Stomach (tissue), 8 donors: ENCODE measurements at regions not wholly inside any gene's neighbourhood (a gene's known extent, or its start where the extent isn't known, plus 50 kb on each side); places are given as distances from the start of the nearest gene placed in this dataset.

ENCODE experiments used
- DNase-seq, 2 donors: peaks; one replicate each; pipeline versions ENCODE4 v3.0.0 to v3.0.0-alpha.2; 2013 to 2019
- H3K27ac ChIP-seq, 5 donors: fragments of 200-600 bp in 4 of 5; sonication (generic) in 4 of 5; one replicate each; pipeline ENCODE4 v1.5.1; 2013 to 2019; ENCODE audit warnings: mild to moderate bottlenecking in 1 of 5, moderate library complexity in 1 of 5
- H3K27me3 ChIP-seq, 3 donors: fragments of 200-600 bp; sonication (generic); one replicate each; pipeline ENCODE4 v1.5.1; 2017 to 2019; ENCODE audit warnings: mixed run types in 1 of 3
- H3K36me3 ChIP-seq, 4 donors: fragments of 200-600 bp; sonication (generic); 1 replicate in 3 of 4; 2 replicates in 1 of 4; pipeline ENCODE4 v1.5.1; 2016 to 2019
- H3K4me1 ChIP-seq, 4 donors: fragments of 200-600 bp; sonication (generic); one replicate each; pipeline ENCODE4 v1.5.1; 2016 to 2019
- H3K4me3 ChIP-seq, 4 donors: fragments of 200-600 bp; sonication (generic) in 3 of 4; one replicate each; pipeline ENCODE4 v1.5.1; 2016 to 2019; ENCODE audit warnings: mild to moderate bottlenecking in 1 of 4
- H3K9me3 ChIP-seq, 4 donors: fragments of 200-600 bp; sonication (generic); one replicate each; pipeline ENCODE4 v1.5.1; 2016 to 2019
- EP300 ChIP-seq: sonication (generic); formaldehyde crosslinking; IDR thresholded peaks from one replicate; pipeline ENCODE4 v1.6.1; 2017; ENCODE audit warnings: antibody characterized with exemption
- POLR2A ChIP-seq, 4 donors: fragments of 450-650 bp; IDR thresholded peaks; one replicate each; pipeline ENCODE4 v1.6.1; 2016; ENCODE audit warnings: antibody characterized with exemption in 4 of 4, control low read depth in 2 of 4, mild to moderate bottlenecking in 1 of 4, moderate library complexity in 1 of 4
- POLR2AphosphoS5 ChIP-seq, 3 donors: sonication (generic); formaldehyde crosslinking; IDR thresholded peaks; one replicate each; pipeline ENCODE4 v1.6.1; 2016; ENCODE audit warnings: antibody characterized with exemption in 3 of 3
- WGBS, 5 donors: extraction: QIAGEN DNeasy Blood & Tissue Kit in 3 of 5; methylation state at CpG; one replicate each; pipeline versions ENCODE4 v1.1.5 to v1.1.7; 2013 to 2018; 5-methylcytosine and 5-hydroxymethylcytosine counted together
- intact Hi-C: fragments of 100-400 bp; cut with DNase I; formaldehyde crosslinking; loops from one replicate; pipeline ENCODE4 v1.15.1; 2023; ENCODE audit warnings: low total_unique reads
- TF ChIP-seq, protein P1 (sequence below), 7 experiments: fragments of 450-650 bp in 4 of 7; fragments of 200-600 bp in 3 of 7; sonication (generic) in 3 of 7; IDR thresholded peaks; one replicate each; pipeline ENCODE4 v1.5.1; 2016 to 2019; ENCODE audit warnings: antibody characterized with exemption in 7 of 7, control low read depth in 2 of 7, mild to moderate bottlenecking in 1 of 7
- donor health status: healthy with polysubstance abuse.
- donor health status: Bipolar disorder and iron deficiency.
- donor health status: healthy.

DNA sequence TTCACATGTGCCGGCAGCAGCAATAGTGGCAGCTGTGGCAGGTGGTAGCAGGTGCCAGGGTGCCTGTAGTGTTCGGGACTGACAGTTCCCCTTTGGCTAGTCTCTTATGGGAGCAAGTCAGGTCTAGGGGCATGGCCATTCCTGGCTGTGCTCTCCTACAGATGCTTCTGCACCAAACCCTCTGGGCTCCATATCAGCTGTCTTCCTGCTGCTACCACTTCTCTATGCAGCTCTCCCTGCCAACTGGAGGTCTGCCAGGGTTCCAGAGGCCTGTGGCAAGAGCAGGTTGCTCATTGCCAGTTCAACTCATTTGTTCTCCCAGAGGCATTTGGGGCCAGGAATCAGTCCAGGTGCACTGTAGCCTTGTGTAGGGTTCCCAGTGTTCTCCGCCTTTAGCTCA lies 473.7 kb downstream of the JRKL start:
- Histone ChIP-seq H3K4me3 (no peak overlapping the region), H3K36me3 (no peaks in the 10 kb centered on the region), H3K4me1 (no peaks in the 10 kb centered on the region), H3K27ac (no peak overlapping the region), H3K27me3 (no peaks in the 10 kb centered on the region), H3K9me3 (peaks cover 0 to 6% (median 0%) of the 10 kb centered on the region in 4 donors)
- intact Hi-C loops, result no loop called here
- DNase-seq, result no peak
- TF ChIP-seq POLR2AphosphoS5 (IDR thresholded peaks at IDR 0.05) (no peak), EP300 (no peak), POLR2A (IDR thresholded peaks at IDR 0.05) (no peak)
- TF ChIP-seq, protein P1, sequence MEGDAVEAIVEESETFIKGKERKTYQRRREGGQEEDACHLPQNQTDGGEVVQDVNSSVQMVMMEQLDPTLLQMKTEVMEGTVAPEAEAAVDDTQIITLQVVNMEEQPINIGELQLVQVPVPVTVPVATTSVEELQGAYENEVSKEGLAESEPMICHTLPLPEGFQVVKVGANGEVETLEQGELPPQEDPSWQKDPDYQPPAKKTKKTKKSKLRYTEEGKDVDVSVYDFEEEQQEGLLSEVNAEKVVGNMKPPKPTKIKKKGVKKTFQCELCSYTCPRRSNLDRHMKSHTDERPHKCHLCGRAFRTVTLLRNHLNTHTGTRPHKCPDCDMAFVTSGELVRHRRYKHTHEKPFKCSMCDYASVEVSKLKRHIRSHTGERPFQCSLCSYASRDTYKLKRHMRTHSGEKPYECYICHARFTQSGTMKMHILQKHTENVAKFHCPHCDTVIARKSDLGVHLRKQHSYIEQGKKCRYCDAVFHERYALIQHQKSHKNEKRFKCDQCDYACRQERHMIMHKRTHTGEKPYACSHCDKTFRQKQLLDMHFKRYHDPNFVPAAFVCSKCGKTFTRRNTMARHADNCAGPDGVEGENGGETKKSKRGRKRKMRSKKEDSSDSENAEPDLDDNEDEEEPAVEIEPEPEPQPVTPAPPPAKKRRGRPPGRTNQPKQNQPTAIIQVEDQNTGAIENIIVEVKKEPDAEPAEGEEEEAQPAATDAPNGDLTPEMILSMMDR (IDR thresholded peaks at IDR 0.05), result no peak
- WGBS, 5 donors, result 86 to 96% (median 94%) methylated on average over 1 to 3 of the region's 3 CpGs

DNA sequence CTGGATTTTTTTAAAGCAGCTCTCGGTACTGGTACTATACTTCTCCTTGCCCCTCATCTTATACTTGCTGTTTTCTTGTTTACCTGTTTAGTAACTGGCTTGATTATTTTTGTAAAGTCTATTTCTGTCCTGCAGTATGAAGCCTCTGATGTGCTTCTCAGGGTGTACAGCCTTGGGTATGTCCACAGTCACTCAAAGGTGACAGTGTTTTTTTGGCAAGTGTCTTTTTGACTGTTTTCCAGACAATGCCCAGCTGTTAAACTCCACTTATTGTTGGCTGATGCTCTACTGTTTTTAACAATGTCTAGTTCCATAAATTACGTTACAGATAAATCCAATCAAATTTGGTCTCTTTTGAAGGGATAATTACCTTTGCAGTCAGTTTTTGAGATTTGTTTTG lies 475.2 kb downstream of the JRKL start:
- TF ChIP-seq POLR2A (IDR thresholded peaks at IDR 0.05) (no peak), POLR2AphosphoS5 (IDR thresholded peaks at IDR 0.05) (no peak), EP300 (no peak)
- TF ChIP-seq, protein P1 (IDR thresholded peaks at IDR 0.05), result no peak
- intact Hi-C loops, result no loop called here
- no peaks in the 10 kb centered on the region for H3K4me1 ChIP-seq
- DNase-seq, result no peak
- H3K4me3 ChIP-seq, result no peak overlapping the region
- no peaks in the 10 kb centered on the region for H3K36me3 ChIP-seq
- H3K27me3 ChIP-seq, result no peaks in the 10 kb centered on the region
- H3K9me3 ChIP-seq, result peaks cover 0 to 6% (median 0%) of the 10 kb centered on the region in 4 donors
- 70 to 82% (median 80%) methylated on average over 2 of the region's 2 CpGs for WGBS, 5 donors
- no peak overlapping the region for H3K27ac ChIP-seq

DNA sequence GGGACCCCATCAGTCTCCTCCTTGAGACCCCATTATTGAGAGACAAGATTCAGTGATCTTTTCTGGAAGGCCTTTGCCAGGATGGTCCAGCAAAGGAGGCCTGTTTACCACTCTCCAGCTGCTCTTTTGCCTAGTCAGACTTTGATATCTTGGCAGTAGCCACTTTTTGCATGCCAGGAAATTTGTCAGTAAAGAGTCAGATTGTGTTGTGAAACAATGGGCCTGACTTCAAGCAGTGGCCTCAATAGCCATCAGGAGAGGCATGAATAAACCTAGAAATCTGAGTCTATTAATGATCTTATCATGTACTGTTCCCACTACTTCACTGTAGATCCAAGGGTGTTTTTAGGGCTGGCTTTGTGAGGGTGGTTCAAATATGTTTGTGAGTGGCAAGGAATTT lies 479.4 kb downstream of the JRKL start:
- TF ChIP-seq, protein P1 (IDR thresholded peaks at IDR 0.05), result no peak
- TF ChIP-seq POLR2AphosphoS5 (IDR thresholded peaks at IDR 0.05) (no peak), POLR2A (IDR thresholded peaks at IDR 0.05) (no peak), EP300 (no peak)
- Histone ChIP-seq H3K27ac (no peak overlapping the region), H3K4me3 (no peak overlapping the region), H3K27me3 (no peaks in the 10 kb centered on the region), H3K36me3 (no peaks in the 10 kb centered on the region), H3K9me3 (no peaks in the 10 kb centered on the region), H3K4me1 (no peaks in the 10 kb centered on the region)
- intact Hi-C loops, result no loop called here
- no peak for DNase-seq

DNA sequence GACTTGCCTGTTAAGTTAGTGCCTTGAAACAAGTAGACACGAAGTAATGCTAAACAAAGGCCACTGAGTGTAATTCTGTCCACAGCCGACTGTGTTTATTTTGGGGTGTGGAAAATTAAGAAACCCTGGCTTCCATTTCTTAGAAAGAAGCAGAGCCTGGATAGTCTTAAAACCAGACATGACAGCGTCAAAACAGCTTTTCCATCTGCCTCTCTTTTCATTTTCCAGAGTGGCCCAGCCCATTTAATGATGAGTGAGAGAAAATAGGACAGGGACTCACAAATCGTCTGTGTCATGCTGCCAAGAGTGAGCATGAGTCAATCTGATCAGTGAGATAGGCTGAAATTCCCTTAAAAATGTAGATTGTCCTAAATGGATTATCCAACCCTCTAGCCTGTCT lies 485.9 kb downstream of the JRKL start:
- H3K4me1 ChIP-seq, result no peaks in the 10 kb centered on the region
- no peaks in the 10 kb centered on the region for H3K27me3 ChIP-seq
- peaks cover 0 to 17% (median 5%) of the 10 kb centered on the region in 4 donors for H3K9me3 ChIP-seq
- DNase-seq, result no peak
- no peak overlapping the region for H3K27ac ChIP-seq
- intact Hi-C loops, result no loop called here
- TF ChIP-seq POLR2AphosphoS5 (IDR thresholded peaks at IDR 0.05), result no peak
- TF ChIP-seq POLR2A (IDR thresholded peaks at IDR 0.05), result no peak
- TF ChIP-seq, protein P1 (IDR thresholded peaks at IDR 0.05), result no peak
- no peak for TF ChIP-seq EP300
- 48 to 66% (median 63%) methylated on average over 4 of the region's 4 CpGs for WGBS, 5 donors
- no peaks in the 10 kb centered on the region for H3K36me3 ChIP-seq
- H3K4me3 ChIP-seq, result no peak overlapping the region
